ENCODE measurements at regions not wholly inside any gene's neighbourhood (a gene's known extent, or its start where the extent isn't known, plus 50 kb on each side); places are given as distances from the start of the nearest gene placed in this dataset.

DNA sequence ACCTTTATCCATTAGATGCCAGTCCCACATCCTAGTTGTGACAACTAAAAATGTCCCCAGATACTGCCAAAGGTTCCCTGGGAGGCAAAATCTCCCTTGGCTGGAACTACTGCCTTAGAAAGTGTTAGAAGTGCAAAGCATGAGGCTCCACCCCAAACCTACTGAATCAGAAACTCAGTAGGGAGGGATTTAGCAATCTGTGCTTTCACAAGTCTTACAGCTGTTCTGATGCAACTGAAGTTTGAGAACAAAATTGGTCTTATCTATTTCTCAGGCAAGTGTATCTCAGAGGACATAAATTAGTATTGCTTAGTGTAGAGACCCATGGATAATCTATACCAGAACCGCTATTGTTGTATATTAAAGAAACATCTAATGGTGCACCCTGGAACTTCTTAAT is 70.2 kb downstream of the CLDN1 start:
- DNase-seq, result no peak

DNA sequence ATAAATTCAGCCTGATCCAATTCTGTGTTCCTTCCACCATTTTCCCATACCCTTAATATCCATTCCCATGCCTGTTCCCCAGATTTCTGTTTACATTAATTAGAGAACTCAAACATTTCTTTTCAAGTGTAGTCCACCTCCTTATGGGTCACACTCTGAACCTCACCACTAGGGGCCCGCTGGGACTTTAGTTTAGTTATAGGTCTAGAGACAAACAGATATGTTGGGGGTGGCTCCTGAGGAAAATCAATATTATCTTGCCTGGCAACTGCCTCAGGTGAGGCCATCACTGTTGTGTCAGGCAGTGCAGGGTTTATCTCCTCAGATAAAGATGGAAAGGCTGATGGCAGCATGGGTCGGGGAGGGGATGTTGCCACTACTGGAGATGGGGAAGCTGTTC is 72.8 kb downstream of the CLDN1 start:
- no peak for DNase-seq

DNA sequence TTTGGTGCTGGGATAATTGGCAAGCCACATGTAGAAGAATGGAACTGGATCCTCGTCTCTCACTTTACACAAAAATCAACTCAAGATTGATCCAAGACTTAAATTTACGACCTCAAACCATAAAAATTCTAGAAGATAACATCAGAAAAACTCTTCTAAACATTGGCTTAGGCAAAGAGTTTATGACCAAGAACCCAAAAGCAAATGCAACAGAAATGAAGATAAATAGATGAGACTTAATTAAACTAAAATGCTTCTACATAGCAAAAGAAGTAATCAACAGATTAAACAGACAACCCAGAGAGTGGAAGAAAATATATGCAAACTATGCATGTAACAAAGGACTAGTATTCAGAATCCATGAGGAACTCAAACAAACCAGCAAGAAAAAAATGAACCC is 80.1 kb downstream of the CLDN1 start:
- no peak for DNase-seq

- DNase-seq, result no peak
These were observed 82.9 kb downstream of the CLDN1 start for GRCh38 chr3:190239325-190239724.

DNA sequence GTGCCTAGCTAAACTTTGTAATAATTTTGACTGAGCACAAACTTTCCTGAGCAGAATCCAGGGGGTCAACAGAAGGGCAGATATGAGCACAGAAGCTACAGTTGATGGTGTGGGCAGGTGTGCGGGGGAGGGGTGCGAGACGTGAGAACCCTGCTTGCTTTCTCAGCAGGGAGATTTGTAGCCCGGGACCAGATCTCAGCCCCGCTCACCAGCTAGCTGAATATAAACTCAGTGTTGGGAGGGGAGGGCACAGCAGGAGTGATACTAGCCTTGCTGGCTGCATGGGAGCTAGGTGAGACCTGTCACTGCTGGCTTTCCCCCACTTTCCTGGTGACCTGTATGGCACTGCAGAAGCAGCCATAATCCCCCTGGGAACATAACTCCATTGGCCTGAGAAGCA is 83.4 kb downstream of the CLDN1 start:
- DNase-seq, result no peak

GRCh38 chr3:190234621-190235020 is 87.6 kb downstream of the CLDN1 start:
- no peak for DNase-seq

DNA sequence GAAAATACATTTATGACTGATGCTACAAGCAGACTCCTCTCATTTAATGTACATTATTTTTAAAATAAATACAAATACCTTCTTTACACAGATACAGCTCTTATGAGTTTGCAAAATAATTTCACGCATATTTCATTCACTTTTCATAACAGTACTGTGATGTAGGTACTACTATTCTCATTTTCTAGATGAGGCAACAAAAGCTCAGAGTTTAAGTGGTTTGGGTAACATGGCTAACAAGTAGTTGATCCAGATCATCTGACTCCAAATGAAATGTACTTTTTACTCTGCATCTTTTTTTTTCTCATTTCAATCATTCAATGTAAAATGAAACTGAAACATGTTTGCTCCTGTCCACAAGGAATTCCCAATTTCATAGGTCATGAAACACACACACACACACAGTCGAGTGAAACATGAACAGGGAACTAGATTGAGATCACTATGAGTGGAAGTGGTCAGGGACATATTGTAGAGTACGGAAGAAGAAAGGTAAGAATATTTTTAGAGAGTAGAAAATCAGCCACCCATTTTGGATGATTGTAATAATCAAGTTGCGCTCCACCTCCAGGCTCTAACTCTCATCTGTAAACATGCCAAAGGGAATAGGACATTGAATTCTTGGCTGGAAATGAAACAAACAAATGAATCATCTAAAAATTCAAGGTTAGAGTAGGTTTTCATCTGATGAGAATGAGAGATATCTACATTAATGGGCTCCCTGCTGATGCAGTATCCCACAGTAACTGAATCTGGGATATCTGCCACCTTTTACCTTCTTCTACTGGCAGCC is 92.4 kb downstream of the CLDN1 start:
- DNase-seq, result no peak

GRCh38 chr3:190227064-190227463 is 95.2 kb downstream of the CLDN1 start:
- DNase-seq, result peak; percentile 8

GRCh38 chr3:190224863-190225692 is 97.2 kb downstream of the CLDN1 start:
- DNase-seq, result peak; percentile 50

DNA sequence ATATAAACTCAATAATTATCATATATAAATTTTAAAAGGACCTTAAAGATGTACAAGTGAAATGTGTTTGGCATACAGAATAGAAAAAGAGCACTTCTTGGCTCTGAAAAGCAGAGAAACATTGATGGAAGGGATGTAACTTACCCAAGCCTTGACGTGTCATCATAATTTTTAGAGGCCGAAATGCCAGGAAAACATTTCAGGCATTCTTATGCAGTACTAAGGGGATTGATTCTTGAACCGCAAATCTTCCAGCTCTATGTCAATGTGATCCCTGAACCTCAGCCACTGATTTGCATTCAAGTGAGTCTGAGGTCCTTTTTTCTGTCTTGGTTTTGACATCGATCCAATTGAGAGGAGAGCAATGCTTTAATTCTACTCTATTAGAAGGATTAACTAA is 97.8 kb downstream of the CLDN1 start:
- no peak for DNase-seq

DNA sequence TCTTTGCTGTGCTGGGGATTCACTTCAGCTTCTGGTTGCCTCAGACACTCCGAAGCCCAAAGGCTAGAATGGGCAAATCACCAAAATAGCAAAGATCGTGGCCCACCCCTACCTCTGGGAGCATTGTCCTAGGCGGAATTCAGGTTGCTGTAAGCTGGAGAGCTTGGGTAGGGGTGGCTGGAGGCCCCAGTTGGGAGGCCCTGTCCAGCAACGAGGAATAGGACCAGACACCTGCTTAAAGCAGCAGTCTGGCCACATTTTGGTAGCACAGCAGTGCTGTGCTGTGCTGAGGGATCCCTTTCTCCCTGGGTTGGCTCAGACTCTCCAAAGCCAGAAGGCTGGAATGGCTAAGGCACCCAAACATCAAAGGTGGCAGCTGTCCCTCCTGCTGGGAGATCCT is 99.3 kb downstream of the CLDN1 start:
- DNase-seq, result no peak

DNA sequence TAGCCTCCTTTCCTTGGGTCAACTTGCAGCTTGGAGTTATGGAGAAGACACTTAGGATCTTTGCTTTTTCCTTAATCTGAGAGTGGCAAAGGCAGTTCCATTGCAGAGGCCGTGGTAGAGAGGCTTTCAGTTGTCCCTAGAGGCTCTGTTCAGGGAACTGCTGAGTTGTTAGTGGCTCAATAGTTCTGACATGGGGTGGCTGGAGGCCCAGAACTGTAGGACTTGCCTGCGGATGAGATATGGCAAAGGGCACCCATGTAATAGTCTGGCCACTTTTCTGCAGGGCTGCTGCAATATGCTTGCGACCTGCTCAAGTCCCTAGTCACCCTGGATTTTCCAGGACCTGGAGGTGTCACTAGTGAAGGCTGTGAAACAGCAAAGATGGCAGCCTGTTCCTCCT is 99.9 kb downstream of the CLDN1 start:
- DNase-seq, result no peak

DNA sequence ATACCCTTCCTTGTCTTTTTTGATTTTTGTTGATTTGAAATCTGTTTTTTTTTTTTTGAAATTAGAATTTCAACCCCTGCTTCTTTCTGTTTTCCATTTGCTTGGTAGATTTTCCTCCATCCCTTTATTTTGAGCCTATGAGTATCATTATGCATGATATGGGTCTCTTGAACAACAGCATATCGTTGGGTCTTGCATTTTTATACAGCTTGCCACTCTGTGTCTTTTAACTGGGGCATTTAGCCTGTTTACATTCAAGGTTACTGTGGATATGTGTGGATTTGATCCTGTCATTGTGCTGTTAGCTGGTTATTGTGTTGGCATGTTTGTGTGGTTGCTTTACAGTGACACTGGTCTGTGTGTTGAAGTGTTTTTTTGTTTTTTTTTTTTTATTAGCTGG is 99.7 kb upstream of the P3H2 start:
- DNase-seq, result no peak

DNA sequence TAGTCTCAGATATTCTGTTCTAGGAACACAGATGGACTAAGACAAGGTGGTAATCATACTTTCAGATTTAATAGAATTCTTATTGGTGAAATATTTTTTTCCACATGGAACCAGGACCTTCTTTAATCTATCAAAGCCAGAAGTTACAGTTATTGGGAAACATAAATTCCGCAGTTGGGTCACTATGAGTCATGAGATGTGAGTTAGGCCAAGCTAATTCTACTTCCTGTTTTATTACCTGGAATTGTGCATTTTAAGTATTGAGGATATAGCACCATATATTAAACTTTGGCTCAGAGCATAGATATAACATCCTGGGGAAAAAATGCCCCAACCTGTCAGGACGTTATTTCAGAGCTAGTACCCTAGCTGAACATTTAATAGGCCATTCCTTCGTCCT is 96.4 kb upstream of the P3H2 start:
- DNase-seq, result no peak

- no peak for DNase-seq
These were observed 93.0 kb upstream of the P3H2 start for GRCh38 chr3:190213727-190214126.

DNA sequence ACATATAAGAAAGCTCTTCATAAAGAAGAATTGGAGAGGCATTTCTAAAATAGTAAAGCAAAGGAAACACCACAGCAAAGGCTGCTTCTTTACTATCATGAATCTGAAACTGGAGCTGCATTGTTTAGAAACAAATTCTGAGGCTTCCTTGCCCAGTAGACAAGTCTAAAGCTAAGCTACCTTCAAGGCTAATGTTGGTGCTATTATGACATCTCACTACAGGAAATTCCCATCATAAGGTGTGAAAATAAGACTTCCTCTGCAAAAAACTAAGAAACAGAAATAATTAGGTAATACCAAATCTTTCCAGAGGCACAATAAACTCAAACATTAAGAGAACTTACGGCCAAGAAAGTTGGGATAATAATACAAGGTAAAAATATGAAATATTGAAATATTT is 89.9 kb upstream of the P3H2 start:
- no peak for DNase-seq

DNA sequence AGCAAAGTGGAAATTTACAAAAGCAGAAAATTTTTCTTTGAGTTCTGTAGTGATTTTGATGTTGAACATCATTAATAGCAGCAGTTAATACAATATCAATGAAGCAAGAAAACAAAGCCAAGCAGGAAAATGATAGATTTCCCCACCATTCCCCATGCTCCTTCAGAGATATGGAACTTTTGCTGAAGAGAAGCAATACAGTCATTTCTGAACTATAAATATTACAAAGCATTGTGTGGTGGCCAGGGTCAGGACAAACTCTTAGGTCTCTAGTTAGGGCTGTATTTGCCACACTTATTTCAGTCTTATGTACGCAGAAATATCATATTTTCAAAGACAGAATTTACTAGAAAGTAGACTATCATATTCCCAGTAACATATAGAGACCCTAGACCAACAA is 88.8 kb upstream of the P3H2 start:
- no peak for DNase-seq

DNA sequence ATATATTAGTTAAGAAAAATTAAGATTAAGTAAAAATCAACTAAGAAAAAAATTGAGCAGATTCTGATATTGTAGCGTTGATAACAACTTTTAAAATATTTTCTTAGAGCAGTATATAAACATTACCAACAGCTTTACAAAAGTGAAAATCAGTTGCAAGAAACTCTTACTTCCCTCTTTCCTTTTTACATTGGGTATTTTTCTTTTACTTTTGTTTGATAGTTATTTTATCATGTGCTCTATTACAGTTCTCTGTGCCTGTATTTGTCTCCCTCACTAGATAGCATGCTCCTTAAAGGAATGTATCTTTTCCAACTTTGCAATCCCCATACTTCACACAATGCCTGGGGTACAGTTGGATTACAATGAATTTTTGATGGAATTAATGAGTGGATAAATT is 87.5 kb upstream of the P3H2 start:
- DNase-seq, result no peak

GRCh38 chr3:190205739-190206138 is 85.0 kb upstream of the P3H2 start:
- no peak for DNase-seq

GRCh38 chr3:190204200-190204599 is 83.5 kb upstream of the P3H2 start:
- DNase-seq, result no peak

DNA sequence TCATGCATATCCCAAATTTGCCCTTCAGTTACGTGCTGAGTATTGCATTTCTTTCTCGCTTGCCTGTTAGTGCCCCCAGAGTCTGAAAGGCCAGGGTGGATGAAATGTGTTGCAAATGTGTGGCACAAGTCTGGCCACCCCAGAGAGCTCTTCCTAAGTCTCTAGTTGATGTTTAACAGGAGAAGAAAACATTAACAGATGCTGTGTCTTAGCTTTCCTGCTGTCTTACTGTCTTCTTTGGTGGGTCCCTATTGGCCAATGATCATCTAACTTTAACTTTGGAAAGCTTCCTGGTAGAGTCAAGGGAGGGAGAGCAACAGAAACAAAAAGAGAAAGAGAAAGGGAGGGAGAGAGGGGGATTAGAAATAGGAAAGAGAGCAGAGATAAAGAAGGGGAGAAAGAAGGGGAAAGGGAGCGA is 76.7 kb upstream of the P3H2 start:
- no peak for DNase-seq

- no peak for DNase-seq
These were observed 73.8 kb upstream of the P3H2 start for GRCh38 chr3:190194506-190194905.

DNA sequence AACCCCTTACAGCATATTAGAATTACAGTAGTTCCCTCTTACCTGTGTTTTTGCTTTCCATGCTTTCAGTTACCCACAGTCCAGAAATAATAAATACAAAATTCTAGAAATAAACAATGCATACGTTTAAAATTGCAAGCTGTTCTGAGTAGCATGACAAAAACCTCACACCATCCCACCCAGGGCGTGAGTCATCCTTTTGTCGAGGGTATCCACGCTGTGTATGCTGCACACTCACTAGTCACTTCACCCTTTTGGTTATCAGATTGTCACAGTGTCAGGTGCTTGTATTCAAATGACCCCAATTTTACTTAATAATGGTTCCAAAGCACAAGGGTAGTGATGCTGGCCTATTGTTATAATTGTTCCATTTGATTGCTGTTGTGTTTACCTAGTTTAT is 72.5 kb upstream of the P3H2 start:
- DNase-seq, result no peak

DNA sequence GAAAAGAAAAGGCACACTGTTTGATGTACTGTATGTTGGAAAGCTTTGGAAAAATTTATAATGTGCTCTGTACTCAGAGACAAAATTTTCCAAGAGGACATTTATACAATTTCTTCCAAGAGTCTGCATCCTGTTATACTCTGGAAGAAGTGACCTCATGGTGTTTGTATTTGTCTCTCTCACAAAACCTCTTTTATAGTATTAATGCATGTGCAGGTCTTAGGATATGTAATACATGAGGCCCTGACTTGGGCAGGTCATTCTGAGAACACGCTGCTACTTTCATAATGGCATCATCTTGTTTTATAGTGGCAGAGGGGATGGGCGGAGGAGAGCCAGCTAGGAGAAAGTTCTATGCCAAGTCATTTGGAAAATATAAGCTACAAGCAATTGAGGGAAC is 72.0 kb upstream of the P3H2 start:
- no peak for DNase-seq

DNA sequence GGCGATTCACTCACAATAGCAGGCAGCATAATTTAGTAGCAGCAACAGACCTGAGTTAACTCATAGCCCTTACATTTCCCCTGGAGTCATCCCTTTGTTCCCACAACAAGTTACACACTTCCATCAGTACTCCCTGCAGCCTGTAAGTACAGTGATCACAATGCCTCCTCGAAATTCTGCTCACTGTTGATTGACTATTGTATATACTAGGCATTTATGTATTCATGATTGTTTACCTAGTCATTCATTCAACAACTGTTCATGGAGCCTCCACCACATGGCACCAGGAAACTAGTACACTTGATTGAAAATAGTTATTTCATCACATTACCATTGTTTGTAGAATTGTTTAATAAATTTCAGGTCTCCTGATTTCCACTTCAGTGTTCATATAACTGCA is 71.4 kb upstream of the P3H2 start:
- DNase-seq, result no peak
